Glutamatergic neuron (in vitro differentiated cells): ENCODE measurements at regions not wholly inside any gene's neighbourhood (a gene's known extent, or its start where the extent isn't known, plus 50 kb on each side); places are given as distances from the start of the nearest gene placed in this dataset.

Experiments
- DNase-seq: peaks from one replicate; pipeline ENCODE4 v3.0.0; 2022
- H3K27ac Mint-ChIP-seq: one replicate; pipeline ENCODE4 v1.8.0; 2020; ENCODE audit warnings: mild to moderate bottlenecking, mixed read lengths, inconsistent platforms; ENCODE audit not compliant: unreplicated experiment
- H3K27me3 Mint-ChIP-seq: one replicate; pipeline ENCODE4 v1.8.0; 2020; ENCODE audit warnings: mild to moderate bottlenecking, moderate library complexity, mixed read lengths, inconsistent platforms; ENCODE audit not compliant: unreplicated experiment
- H3K36me3 Mint-ChIP-seq: one replicate; pipeline ENCODE4 v1.8.0; 2020; ENCODE audit warnings: mild to moderate bottlenecking, mixed read lengths, inconsistent platforms; ENCODE audit not compliant: unreplicated experiment
- H3K4me1 Mint-ChIP-seq: one replicate; pipeline ENCODE4 v1.8.0; 2020; ENCODE audit warnings: mild to moderate bottlenecking, low read depth, mixed read lengths, inconsistent platforms; ENCODE audit not compliant: unreplicated experiment
- H3K4me3 Mint-ChIP-seq: one replicate; pipeline ENCODE4 v1.8.0; 2020; ENCODE audit warnings: mild to moderate bottlenecking, mixed read lengths, inconsistent platforms; ENCODE audit not compliant: unreplicated experiment
- H3K9me3 Mint-ChIP-seq: one replicate; pipeline ENCODE4 v1.8.0; 2020; ENCODE audit warnings: mild to moderate bottlenecking, moderate library complexity, mixed read lengths, inconsistent platforms; ENCODE audit not compliant: unreplicated experiment
- TF ChIP-seq, protein P1 (sequence below): fragments of 200-600 bp; sonication (generic); IDR thresholded peaks from one replicate; pipeline ENCODE4 v1.5.0; 2021; ENCODE audit not compliant: partially characterized antibody, unreplicated experiment

DNA sequence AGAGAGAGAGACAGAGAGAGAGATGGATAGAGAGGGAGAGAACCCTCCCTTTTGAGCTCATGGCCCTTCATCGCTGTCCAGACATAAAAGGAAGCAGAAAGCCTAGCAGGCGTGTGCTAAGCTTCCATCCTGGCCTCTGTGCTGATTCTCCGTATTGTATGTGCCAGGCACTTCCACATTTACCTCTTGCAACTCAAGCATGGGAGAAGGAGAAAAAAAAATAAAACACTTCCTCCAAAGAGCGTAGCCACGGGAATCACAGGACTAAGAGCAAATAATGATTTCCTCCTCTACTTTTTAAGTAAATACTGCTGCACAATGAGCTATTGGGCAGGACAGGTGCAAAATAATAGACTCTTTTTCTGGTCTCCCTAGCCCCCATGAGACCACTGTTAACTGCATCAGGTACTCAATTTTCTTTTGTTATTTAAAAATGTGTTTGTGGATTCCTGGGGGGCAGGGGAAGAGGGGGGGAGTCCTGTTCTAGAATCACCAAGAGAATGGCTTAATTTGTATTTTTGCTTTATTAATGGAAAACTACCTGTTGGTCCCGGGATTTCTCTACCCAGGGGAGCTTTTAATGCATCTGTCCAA is 154.3 kb downstream of the NXPE2 start:
- H3K9me3 Mint-ChIP-seq = no peaks in the 10 kb centered on the region
- no peaks in the 10 kb centered on the region for H3K36me3 Mint-ChIP-seq
- no peak for DNase-seq
- H3K4me3 Mint-ChIP-seq = no peak overlapping the region
- no peaks in the 10 kb centered on the region for H3K4me1 Mint-ChIP-seq
- no peaks in the 10 kb centered on the region for H3K27me3 Mint-ChIP-seq
- H3K27ac Mint-ChIP-seq = no peak overlapping the region
- TF ChIP-seq, protein P1, sequence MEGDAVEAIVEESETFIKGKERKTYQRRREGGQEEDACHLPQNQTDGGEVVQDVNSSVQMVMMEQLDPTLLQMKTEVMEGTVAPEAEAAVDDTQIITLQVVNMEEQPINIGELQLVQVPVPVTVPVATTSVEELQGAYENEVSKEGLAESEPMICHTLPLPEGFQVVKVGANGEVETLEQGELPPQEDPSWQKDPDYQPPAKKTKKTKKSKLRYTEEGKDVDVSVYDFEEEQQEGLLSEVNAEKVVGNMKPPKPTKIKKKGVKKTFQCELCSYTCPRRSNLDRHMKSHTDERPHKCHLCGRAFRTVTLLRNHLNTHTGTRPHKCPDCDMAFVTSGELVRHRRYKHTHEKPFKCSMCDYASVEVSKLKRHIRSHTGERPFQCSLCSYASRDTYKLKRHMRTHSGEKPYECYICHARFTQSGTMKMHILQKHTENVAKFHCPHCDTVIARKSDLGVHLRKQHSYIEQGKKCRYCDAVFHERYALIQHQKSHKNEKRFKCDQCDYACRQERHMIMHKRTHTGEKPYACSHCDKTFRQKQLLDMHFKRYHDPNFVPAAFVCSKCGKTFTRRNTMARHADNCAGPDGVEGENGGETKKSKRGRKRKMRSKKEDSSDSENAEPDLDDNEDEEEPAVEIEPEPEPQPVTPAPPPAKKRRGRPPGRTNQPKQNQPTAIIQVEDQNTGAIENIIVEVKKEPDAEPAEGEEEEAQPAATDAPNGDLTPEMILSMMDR = no peak

- no peak for DNase-seq
- H3K27ac Mint-ChIP-seq = no peak overlapping the region
- H3K4me3 Mint-ChIP-seq = no peak overlapping the region
- peaks cover 10% of the 10 kb centered on the region for H3K36me3 Mint-ChIP-seq
- H3K4me1 Mint-ChIP-seq = no peaks in the 10 kb centered on the region
- no peaks in the 10 kb centered on the region for H3K27me3 Mint-ChIP-seq
- TF ChIP-seq, protein P1 = no peak
- peaks cover 2% of the 10 kb centered on the region for H3K9me3 Mint-ChIP-seq
Measured at GRCh38 chr11:114836161-114836560, 157.8 kb downstream of the NXPE2 start.

DNA sequence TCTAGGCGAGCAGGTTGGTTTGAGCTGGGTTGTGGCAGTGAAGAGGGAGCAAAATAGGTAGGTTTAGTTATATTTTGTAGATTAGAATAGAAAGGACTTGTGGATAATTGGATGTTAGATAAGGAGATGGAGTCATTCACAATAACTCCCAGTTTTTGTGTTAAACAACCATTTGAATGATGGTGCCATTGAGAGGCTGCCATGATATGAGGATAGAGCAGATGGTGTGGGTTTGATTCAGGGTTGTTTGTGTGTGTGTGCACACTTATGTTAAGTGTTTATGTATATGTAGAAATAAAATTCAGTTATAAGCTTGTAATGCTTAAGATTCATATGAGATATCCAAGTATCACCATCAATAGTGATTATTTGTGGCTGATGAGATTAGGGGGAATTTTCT is 166.6 kb downstream of the NXPE2 start:
- H3K9me3 Mint-ChIP-seq = peaks cover 13% of the 10 kb centered on the region

DNA sequence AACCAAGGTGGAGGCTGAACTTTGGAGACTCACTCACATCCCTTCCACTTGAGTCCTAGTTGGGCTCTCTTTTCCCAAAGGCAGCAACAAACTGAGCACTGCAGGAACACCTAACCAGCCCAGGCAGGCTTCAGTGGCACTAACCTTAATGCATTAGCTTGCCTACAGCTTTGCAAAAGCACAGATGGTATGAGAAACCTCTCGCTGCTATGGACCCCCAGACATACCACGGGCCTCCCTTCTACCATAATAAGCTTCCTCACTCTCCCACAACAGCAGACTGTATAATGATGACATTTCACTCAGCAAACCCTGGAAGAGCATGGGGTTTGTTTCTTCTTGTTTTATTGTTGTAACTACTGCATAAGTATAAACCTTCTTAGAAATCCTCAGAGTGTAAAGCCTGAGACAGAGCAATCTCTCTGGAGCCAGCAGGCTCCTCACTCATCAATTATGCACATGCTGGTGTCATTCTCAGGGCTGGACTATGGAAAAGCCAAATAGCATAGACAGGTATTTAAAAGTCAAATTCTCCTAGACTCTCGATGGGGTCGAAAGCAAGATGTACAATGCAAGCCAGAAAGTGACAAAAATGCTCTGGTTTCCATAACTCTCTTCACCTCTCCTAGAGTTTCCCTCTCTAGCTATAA is 167.6 kb downstream of the NXPE2 start:
- TF ChIP-seq, protein P1 = no peak
- DNase-seq = no peak
- H3K9me3 Mint-ChIP-seq = peaks cover 13% of the 10 kb centered on the region
- peak overlapping the region; percentile 65 for H3K4me3 Mint-ChIP-seq
- peaks cover 41% of the 10 kb centered on the region for H3K4me1 Mint-ChIP-seq
- peaks cover 5% of the 10 kb centered on the region for H3K27me3 Mint-ChIP-seq
- H3K36me3 Mint-ChIP-seq = no peaks in the 10 kb centered on the region
- H3K27ac Mint-ChIP-seq = peak overlapping the region; percentile 96

More for the DNA sequence above, 166.6 kb downstream of the NXPE2 start:
- DNase-seq = no peak
- Mint-ChIP-seq H3K27ac (peak overlapping the region; percentile 34), H3K4me1 (peaks cover 38% of the 10 kb centered on the region), H3K4me3 (no peak overlapping the region), H3K36me3 (no peaks in the 10 kb centered on the region), H3K27me3 (peaks cover 5% of the 10 kb centered on the region)
- TF ChIP-seq, protein P1 = no peak

DNA sequence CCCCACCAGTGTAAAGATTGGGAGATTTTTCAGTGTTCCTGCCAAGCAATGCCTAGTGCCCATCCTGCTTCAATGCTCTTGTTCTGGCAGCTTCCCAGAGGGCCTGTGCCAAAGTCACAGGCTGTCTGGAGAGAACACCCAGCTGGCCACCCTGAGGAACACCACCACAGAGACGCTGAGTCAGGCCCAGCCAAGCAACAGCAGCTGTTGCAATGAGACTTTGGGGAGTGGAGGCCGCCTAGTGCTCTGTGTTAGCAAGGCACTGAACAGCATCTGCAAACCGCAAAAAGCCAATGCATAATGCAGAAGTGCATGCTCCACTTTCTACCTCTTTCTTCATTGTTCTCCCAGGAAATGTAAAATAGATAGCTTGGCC is 168.1 kb downstream of the NXPE2 start:
- H3K4me1 Mint-ChIP-seq = peaks cover 41% of the 10 kb centered on the region
- TF ChIP-seq, protein P1 = no peak
- H3K27ac Mint-ChIP-seq = peak overlapping the region; percentile 96
- no peaks in the 10 kb centered on the region for H3K36me3 Mint-ChIP-seq
- DNase-seq = peak; percentile 61
- peaks cover 13% of the 10 kb centered on the region for H3K9me3 Mint-ChIP-seq
- peaks cover 5% of the 10 kb centered on the region for H3K27me3 Mint-ChIP-seq
- peak overlapping the region; percentile 65 for H3K4me3 Mint-ChIP-seq
